GM12872 (cell line): ENCODE measurements at regions not wholly inside any gene's neighbourhood (a gene's known extent, or its start where the extent isn't known, plus 50 kb on each side); places are given as distances from the start of the nearest gene placed in this dataset.

Experiments used
- TF ChIP-seq, protein P1 (sequence below): IDR thresholded peaks from 3 replicates; pipeline ENCODE4 v1.5.1; 2011; ENCODE audit warnings: low read depth, mild to moderate bottlenecking, low read length, moderate library complexity; ENCODE audit not compliant: insufficient read depth

- TF ChIP-seq, protein P1, sequence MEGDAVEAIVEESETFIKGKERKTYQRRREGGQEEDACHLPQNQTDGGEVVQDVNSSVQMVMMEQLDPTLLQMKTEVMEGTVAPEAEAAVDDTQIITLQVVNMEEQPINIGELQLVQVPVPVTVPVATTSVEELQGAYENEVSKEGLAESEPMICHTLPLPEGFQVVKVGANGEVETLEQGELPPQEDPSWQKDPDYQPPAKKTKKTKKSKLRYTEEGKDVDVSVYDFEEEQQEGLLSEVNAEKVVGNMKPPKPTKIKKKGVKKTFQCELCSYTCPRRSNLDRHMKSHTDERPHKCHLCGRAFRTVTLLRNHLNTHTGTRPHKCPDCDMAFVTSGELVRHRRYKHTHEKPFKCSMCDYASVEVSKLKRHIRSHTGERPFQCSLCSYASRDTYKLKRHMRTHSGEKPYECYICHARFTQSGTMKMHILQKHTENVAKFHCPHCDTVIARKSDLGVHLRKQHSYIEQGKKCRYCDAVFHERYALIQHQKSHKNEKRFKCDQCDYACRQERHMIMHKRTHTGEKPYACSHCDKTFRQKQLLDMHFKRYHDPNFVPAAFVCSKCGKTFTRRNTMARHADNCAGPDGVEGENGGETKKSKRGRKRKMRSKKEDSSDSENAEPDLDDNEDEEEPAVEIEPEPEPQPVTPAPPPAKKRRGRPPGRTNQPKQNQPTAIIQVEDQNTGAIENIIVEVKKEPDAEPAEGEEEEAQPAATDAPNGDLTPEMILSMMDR = no peak
Observed at GRCh38 chr14:106662936-106663550, 1136.7 kb downstream of the TMEM121 start.

DNA sequence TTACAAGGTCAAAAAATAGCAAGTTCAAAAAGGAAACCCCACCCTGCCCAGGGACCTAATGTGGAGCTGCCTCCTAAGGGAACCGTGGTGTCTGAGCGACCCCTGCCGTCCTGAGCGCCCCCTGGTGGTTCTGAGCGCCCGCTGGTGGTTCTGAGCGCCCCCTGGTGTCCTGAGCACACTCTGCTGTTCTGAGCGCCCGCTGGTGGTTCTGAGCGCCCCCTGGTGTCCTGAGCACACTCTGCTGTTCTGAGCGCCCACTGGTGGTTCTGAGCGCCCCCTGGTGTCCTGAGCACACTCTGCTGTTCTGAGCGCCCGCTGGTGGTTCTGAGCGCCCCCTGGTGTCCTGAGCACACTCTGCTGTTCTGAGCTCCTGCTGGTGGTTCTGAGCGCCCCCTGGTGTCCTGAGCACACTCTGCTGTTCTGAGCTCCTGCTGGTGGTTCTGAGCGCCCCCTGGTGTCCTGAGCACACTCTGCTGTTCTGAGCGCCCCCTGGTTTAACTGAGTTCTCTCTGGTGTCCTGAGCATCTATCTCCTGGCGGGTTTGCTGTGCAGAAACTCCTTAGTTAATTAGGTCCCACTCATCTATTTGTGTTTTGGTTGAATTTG lies 1137.5 kb downstream of the TMEM121 start:
- TF ChIP-seq, protein P1 = peak; percentile 80

DNA sequence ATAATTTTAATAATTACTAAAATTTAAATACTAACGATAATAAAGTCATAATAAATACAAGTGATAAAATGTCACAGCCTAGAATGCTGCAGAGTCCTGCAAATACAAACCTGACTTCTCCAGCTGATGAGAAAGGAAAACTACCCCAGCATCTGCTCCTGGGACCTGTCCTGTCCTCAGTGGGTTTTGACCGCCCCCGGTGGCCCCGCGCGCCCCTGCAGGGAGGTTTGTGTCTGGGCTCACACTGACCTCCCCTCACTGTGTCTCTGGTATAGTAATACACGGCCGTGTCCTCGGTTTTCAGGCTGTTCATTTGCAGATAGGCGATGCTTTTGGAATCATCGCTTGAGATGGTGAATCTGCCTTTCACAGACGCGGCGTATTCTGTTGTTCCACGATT lies 1139.4 kb downstream of the TMEM121 start:
- TF ChIP-seq, protein P1 = 0 out of 3 replicates have a peak, but pooled peaks have one; percentile 20

- TF ChIP-seq, protein P1 = no peak
Observed at GRCh38 chr14:106666341-106666740, 1140.0 kb downstream of the TMEM121 start.

- TF ChIP-seq, protein P1 = no peak
Observed at GRCh38 chr14:106670011-106670410, 1143.6 kb downstream of the TMEM121 start.

DNA sequence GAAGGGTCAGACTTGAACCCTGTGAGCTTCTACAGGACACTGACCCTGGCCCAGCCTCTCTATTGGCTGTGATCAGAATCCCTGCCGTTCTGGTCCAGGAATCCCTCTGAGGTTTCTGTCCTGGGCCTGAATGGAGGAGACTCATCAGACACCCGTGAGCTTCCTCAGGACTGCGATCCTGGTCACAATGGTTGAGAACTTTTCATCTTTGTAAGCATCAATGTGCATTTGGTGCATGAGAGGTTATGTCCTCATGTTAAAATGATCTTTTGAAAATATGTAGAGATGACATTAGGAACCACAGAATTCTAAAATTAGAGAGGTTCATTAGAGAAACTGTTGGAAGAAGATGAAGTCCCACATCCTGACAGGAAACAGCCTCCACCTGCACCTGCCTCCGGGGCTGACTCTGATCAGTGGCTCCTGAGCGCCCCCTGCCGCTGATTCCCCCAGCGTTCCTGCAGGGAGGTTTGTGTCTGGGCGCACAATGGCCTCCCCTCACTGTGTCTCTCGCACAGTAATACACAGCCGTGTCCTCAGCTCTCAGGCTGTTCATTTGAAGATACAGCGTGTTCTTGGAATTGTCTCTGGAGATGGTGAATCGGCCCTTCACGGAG lies 1148.2 kb downstream of the TMEM121 start:
- TF ChIP-seq, protein P1 = peak; percentile 50; the same call in 2 of the 3 replicates

DNA sequence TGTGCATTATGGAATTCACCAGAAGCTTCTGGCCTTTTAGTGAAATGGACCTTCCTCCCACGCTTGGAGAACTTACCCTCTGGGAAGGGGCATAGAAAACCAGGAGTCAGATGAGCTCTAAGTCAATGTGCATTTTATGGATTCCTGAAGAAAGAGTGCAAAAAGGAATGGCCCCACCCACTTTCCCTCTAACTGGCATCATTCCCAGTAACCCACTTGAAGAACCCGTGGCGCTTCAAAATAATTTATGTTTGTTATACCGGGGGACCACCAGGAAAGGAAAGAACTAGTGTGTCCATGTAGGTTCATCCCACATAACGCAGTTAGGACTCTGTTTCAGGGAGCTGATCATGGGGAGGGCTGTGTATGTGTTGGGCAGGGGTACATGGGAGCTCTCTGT lies 1153.4 kb downstream of the TMEM121 start:
- TF ChIP-seq, protein P1 = no peak
